ENCODE measurements at regions not wholly inside any gene's neighbourhood (a gene's known extent, or its start where the extent isn't known, plus 50 kb on each side); places are given as distances from the start of the nearest gene placed in this dataset.

DNA sequence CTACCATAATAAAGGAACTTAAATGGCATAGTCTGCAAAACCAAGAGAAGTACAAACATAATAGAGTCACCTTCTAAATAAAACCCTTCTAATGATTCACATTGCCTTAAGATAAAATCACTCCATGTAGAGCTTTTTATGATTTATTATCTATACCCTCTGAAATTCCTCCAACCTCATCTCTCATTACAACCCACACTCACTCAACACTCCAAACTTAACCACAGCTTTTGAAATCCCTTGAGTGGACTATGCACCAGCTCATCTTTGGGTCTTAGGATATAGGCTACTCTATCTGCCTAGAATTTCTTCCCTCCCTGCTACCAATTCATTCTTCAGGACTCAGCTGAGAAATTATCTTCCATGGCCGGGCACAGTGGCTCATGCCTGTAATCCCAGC, 122.5 kb downstream of the CETN3 start:
- Histone ChIP-seq H3K79me2 (ENCODE audit: insufficient read depth, low read length) (no peaks in the 10 kb centered on the region), H2AFZ (ENCODE audit: low read depth, low read length) (no peak overlapping the region), H3K27me3 (ENCODE audit: insufficient read depth, low read length) (no peaks in the 10 kb centered on the region), H3K4me1 (ENCODE audit: insufficient read depth, low read length) (no peaks in the 10 kb centered on the region), H3K4me3 (ENCODE audit: insufficient read depth, low read depth, low read length) (no peak overlapping the region), H3K4me2 (ENCODE audit: low read length) (no peak overlapping the region), H3K9me3 (ENCODE audit: insufficient read depth, low read depth, low read length) (no peaks in the 10 kb centered on the region), H3K27ac (ENCODE audit: low read depth, low read length) (no peak overlapping the region), H4K20me1 (ENCODE audit: insufficient read depth, low read length) (no peaks in the 10 kb centered on the region), H3K36me3 (ENCODE audit: insufficient read depth, low read length) (no peaks in the 10 kb centered on the region), H3K9ac (ENCODE audit: low read length) (no peak overlapping the region)
- FAIRE-seq, result no peak
- Mint-ChIP-seq H3K36me3 (ENCODE audit: low read depth, unreplicated experiment) (peaks cover 2% of the 10 kb centered on the region), H3K9me3 (ENCODE audit: unreplicated experiment) (no peaks in the 10 kb centered on the region), H3K4me1 (ENCODE audit: low read depth, unreplicated experiment) (no peaks in the 10 kb centered on the region), H3K27me3 (ENCODE audit: low read depth, unreplicated experiment) (peaks cover under 1% of the 10 kb centered on the region), H3K27ac (ENCODE audit: unreplicated experiment) (no peak overlapping the region), H3K4me3 (ENCODE audit: unreplicated experiment) (no peak overlapping the region)
- no peak for TF ChIP-seq EZH2 (IDR thresholded peaks at IDR 0.05; ENCODE audit: insufficient read depth, low read length)
- TF ChIP-seq, protein P1, sequence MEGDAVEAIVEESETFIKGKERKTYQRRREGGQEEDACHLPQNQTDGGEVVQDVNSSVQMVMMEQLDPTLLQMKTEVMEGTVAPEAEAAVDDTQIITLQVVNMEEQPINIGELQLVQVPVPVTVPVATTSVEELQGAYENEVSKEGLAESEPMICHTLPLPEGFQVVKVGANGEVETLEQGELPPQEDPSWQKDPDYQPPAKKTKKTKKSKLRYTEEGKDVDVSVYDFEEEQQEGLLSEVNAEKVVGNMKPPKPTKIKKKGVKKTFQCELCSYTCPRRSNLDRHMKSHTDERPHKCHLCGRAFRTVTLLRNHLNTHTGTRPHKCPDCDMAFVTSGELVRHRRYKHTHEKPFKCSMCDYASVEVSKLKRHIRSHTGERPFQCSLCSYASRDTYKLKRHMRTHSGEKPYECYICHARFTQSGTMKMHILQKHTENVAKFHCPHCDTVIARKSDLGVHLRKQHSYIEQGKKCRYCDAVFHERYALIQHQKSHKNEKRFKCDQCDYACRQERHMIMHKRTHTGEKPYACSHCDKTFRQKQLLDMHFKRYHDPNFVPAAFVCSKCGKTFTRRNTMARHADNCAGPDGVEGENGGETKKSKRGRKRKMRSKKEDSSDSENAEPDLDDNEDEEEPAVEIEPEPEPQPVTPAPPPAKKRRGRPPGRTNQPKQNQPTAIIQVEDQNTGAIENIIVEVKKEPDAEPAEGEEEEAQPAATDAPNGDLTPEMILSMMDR (IDR thresholded peaks at IDR 0.05; ENCODE audit: insufficient read depth, low read depth, low read length), result no peak
- peak; percentile 52 for DNase-seq (ENCODE audit: low read depth)

DNA sequence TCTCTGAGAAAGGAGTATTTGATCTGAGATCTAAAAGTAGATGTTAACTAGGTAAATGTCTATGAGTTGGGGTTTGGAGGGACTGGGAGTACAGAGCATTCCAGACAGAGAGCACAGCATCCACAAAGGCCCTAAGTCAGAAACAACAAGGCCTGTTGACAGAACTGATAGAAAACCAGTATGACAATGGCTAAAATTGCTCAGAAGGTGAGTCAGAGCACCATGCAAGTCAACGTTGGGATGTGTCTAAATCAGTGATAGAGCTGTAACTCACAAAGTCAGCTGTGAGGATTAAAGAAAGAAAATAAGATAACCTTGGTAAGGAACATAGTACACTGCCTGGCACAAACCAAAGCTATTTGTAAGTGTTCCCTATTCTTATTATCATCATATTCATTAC, 124.0 kb downstream of the CETN3 start:
- no peak for FAIRE-seq
- Histone ChIP-seq H3K27me3 (ENCODE audit: insufficient read depth, low read length) (no peaks in the 10 kb centered on the region), H3K4me3 (ENCODE audit: insufficient read depth, low read depth, low read length) (no peak overlapping the region), H3K4me1 (ENCODE audit: insufficient read depth, low read length) (no peaks in the 10 kb centered on the region), H3K9ac (ENCODE audit: low read length) (no peak overlapping the region), H3K27ac (ENCODE audit: low read depth, low read length) (no peak overlapping the region), H2AFZ (ENCODE audit: low read depth, low read length) (no peak overlapping the region), H4K20me1 (ENCODE audit: insufficient read depth, low read length) (no peaks in the 10 kb centered on the region), H3K4me2 (ENCODE audit: low read length) (no peak overlapping the region), H3K9me3 (ENCODE audit: insufficient read depth, low read depth, low read length) (no peaks in the 10 kb centered on the region), H3K36me3 (ENCODE audit: insufficient read depth, low read length) (no peaks in the 10 kb centered on the region), H3K79me2 (ENCODE audit: insufficient read depth, low read length) (no peaks in the 10 kb centered on the region)
- Mint-ChIP-seq H3K27ac (ENCODE audit: unreplicated experiment) (no peak overlapping the region), H3K9me3 (ENCODE audit: unreplicated experiment) (no peaks in the 10 kb centered on the region), H3K27me3 (ENCODE audit: low read depth, unreplicated experiment) (peaks cover 1% of the 10 kb centered on the region), H3K36me3 (ENCODE audit: low read depth, unreplicated experiment) (peaks cover 2% of the 10 kb centered on the region), H3K4me3 (ENCODE audit: unreplicated experiment) (no peak overlapping the region), H3K4me1 (ENCODE audit: low read depth, unreplicated experiment) (no peaks in the 10 kb centered on the region)
- no peak for TF ChIP-seq EZH2 (IDR thresholded peaks at IDR 0.05; ENCODE audit: insufficient read depth, low read length)
- TF ChIP-seq, protein P1 (IDR thresholded peaks at IDR 0.05; ENCODE audit: insufficient read depth, low read depth, low read length), result no peak
- DNase-seq (ENCODE audit: low read depth), result no peak

DNA sequence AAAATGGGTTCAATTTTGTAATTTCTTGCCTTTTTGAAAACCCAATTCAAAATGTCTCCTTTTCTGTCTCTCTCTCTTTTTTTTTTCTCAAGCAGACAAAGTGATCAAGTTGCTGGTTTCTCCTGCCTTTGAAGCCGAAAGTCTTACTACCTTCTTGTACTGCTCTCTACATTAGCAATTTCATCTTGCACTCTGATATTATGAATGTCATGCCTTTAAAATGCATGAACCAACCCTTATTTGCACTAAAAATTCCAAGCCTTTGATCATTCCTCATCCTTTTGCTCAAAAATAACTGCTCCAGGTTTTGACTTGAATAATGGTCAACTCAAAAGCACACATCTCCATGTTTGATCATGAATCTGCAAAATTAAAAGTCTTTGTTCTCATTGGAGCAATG, 125.2 kb downstream of the CETN3 start:
- H3K27me3 ChIP-seq (ENCODE audit: insufficient read depth, low read length), result no peaks in the 10 kb centered on the region
- H3K9ac ChIP-seq (ENCODE audit: low read length), result no peak overlapping the region
- H3K4me1 Mint-ChIP-seq (ENCODE audit: low read depth, unreplicated experiment), result no peaks in the 10 kb centered on the region
- H3K27ac ChIP-seq (ENCODE audit: low read depth, low read length), result no peak overlapping the region
- no peak overlapping the region for H3K4me3 Mint-ChIP-seq (ENCODE audit: unreplicated experiment)
- H3K79me2 ChIP-seq (ENCODE audit: insufficient read depth, low read length), result no peaks in the 10 kb centered on the region
- H3K4me1 ChIP-seq (ENCODE audit: insufficient read depth, low read length), result no peaks in the 10 kb centered on the region
- no peak overlapping the region for H3K4me3 ChIP-seq (ENCODE audit: insufficient read depth, low read depth, low read length)
- H3K27me3 Mint-ChIP-seq (ENCODE audit: low read depth, unreplicated experiment), result peaks cover 1% of the 10 kb centered on the region
- H2AFZ ChIP-seq (ENCODE audit: low read depth, low read length), result no peak overlapping the region
- no peaks in the 10 kb centered on the region for H3K9me3 ChIP-seq (ENCODE audit: insufficient read depth, low read depth, low read length)
- no peak for TF ChIP-seq EZH2 (IDR thresholded peaks at IDR 0.05; ENCODE audit: insufficient read depth, low read length)
- TF ChIP-seq, protein P1 (IDR thresholded peaks at IDR 0.05; ENCODE audit: insufficient read depth, low read depth, low read length), result no peak
- H3K36me3 ChIP-seq (ENCODE audit: insufficient read depth, low read length), result no peaks in the 10 kb centered on the region
- no peak overlapping the region for H3K4me2 ChIP-seq (ENCODE audit: low read length)
- H3K36me3 Mint-ChIP-seq (ENCODE audit: low read depth, unreplicated experiment), result peaks cover 2% of the 10 kb centered on the region
- no peaks in the 10 kb centered on the region for H3K9me3 Mint-ChIP-seq (ENCODE audit: unreplicated experiment)
- H3K27ac Mint-ChIP-seq (ENCODE audit: unreplicated experiment), result no peak overlapping the region
- FAIRE-seq, result no peak
- no peak for DNase-seq (ENCODE audit: low read depth)
- no peaks in the 10 kb centered on the region for H4K20me1 ChIP-seq (ENCODE audit: insufficient read depth, low read length)
